ENCODE measurements at regions not wholly inside any gene's neighbourhood (a gene's known extent, or its start where the extent isn't known, plus 50 kb on each side); places are given as distances from the start of the nearest gene placed in this dataset.
A peak's percentile ranks its signal among the peaks of the same experiment; 100 is the strongest.
"Not testable (repeated sequence)": the region's sequence is repeated elsewhere in the genome, so short reads cannot be mapped to it uniquely, and the experiment has no call there.

DNA sequence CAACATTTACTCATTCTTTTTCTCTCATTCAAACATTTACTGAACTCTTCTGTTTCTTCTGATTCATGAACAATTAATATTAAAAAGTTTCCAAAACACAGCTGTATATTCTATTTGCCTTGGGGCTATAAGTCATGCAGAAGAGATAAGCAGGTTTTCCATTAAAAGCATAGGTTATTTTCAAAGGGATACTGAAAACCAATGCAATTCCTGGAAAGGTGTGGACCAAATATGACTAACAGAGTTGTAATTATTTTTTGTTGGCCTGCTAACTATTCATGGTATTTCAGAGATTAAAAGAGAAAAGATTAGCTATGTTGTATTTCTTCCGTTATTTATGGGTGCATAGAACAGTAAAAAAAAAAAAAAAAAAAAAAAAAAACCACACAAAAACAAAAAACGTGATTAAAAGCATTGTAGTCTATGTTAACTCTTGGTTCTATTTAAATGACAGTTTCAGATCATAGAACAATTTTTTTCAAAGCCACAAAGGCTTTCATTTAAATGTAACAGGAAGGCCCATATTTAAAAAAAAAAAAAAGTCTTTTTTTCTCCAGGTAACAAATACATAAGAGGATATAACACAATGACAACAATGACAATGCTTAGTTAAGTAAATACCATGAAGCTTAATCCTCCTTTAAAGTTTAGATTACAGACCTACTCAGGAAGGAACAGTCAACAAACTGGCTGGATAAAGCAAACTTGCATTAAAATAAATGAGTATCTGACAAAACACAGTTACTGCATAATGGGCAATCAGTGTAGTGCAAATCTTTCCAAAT is 1042.9 kb downstream of the GATA3 start:
- H3K9me3 ChIP-seq (replicated peaks): no peaks in the 10 kb centered on the region
- no peak overlapping the region for H3K27ac ChIP-seq
- H3K4me3 ChIP-seq: no peak overlapping the region
- H3K36me3 ChIP-seq: no peaks in the 10 kb centered on the region
- H3K27me3 ChIP-seq: no peaks in the 10 kb centered on the region
- DNase-seq: no peak
- H3K4me1 ChIP-seq: no peaks in the 10 kb centered on the region

DNA sequence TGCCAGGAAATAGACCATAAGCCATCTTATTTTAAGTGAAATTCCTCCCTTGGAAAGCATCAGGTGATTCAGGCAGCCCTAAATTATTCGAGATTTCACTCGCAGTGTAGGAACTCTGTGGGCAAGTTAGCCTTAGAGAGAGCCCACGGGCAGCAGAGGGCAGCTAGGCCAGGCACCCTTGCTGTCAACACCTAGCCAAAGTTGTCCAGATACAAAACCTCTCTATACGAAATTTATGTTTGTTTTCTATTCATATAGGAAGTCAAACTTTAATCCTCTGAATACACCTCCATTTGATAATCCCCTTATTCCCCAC is 1043.5 kb downstream of the GATA3 start:
- Histone ChIP-seq H3K9me3 (replicated peaks) (no peaks in the 10 kb centered on the region), H3K27ac (no peak overlapping the region), H3K4me3 (no peak overlapping the region), H3K4me1 (no peaks in the 10 kb centered on the region), H3K36me3 (no peaks in the 10 kb centered on the region), H3K27me3 (no peaks in the 10 kb centered on the region)
- DNase-seq: no peak

DNA sequence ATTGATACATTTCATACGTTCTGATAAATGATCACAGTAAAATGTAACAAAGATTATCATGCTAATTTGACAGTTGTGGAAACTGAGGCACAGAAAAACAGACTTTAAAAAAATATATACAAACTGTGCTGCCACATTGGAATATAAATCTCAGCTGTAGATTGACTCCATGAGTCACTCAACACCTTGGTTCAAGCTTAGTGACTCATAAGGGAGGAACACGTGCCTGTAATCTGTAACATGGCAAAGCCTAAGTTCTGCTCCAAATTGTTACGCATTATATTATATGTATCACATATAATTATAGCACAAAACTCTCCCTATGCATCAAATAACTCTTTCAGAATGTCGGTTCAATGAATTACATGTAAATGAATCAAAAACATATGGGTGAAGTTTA is 1047.5 kb downstream of the GATA3 start:
- Histone ChIP-seq H3K27me3 (no peaks in the 10 kb centered on the region), H3K4me3 (no peak overlapping the region), H3K4me1 (no peaks in the 10 kb centered on the region), H3K9me3 (replicated peaks) (no peaks in the 10 kb centered on the region), H3K27ac (no peak overlapping the region), H3K36me3 (no peaks in the 10 kb centered on the region)
- DNase-seq: no peak

DNA sequence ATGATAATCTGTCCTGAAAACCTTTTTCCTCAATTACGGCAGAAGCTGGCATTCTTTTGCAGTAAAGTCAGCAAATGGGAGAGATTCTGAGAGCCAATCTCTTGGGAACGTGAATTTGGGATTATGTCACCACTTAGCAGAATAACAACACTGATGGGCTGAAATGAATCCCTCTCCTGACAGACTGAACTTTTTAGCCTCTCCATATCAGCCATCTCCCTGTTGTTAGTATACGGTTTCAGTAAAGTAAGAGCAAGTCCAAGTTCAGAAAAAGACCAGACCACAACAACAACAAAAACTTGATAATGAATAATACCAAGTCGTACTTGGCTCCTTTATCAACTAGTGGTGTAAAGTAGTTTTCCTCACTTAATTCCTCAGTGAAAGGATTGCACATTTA is 1048.8 kb downstream of the GATA3 start:
- no peak overlapping the region for H3K4me3 ChIP-seq
- H3K27ac ChIP-seq: no peak overlapping the region
- H3K4me1 ChIP-seq: no peaks in the 10 kb centered on the region
- no peaks in the 10 kb centered on the region for H3K36me3 ChIP-seq
- DNase-seq: peak in 1 of 2 experiments; percentile 11
- H3K27me3 ChIP-seq: no peaks in the 10 kb centered on the region
- H3K9me3 ChIP-seq (replicated peaks): no peaks in the 10 kb centered on the region

DNA sequence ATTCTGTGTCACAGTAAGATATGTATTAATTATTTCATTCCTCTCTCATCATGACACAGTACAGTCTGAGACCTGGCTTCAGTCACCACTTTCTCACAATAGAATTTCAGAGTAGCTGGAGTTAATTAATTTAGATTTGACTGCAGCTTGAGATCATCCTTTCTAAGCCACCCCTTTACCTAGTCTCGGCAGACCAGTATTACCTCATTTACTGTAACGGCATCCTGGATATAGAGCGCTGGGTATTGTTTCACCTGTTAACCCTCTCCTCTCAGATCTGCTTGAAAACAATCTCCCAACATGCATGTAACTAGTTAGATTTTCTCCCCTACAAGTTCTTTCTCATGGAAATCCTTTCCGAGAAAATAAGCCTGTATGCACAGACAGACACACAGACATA is 1057.5 kb downstream of the GATA3 start:
- H3K27ac ChIP-seq: no peak overlapping the region
- no peaks in the 10 kb centered on the region for H3K27me3 ChIP-seq
- no peaks in the 10 kb centered on the region for H3K4me1 ChIP-seq
- no peaks in the 10 kb centered on the region for H3K36me3 ChIP-seq
- no peak overlapping the region for H3K4me3 ChIP-seq
- DNase-seq: no peak
- no peaks in the 10 kb centered on the region for H3K9me3 ChIP-seq (replicated peaks)

DNA sequence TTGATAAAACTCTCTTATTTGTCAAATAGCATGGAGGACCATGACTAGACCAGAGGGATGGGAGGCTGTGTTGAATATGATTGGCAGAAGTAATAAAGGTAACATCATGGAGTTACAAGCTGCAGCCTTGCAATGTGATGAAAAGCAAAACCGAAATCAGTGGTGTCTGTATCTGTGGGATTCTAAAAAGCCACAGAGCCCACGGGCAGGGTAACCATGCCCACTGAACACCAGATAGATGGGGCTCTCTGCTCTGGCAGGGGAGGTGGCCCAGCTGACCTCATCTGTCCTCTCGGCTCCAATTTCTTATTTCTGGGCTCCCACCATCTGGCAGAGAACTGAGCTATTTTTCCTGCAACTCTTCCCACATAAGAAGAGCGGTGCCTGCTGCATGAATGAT is 1072.2 kb downstream of the GATA3 start:
- no peak for DNase-seq
- no peak overlapping the region for H3K4me3 ChIP-seq
- H3K36me3 ChIP-seq: no peaks in the 10 kb centered on the region
- H3K27ac ChIP-seq: no peak overlapping the region
- H3K27me3 ChIP-seq: no peaks in the 10 kb centered on the region
- no peaks in the 10 kb centered on the region for H3K4me1 ChIP-seq
- no peaks in the 10 kb centered on the region for H3K9me3 ChIP-seq (replicated peaks)

DNA sequence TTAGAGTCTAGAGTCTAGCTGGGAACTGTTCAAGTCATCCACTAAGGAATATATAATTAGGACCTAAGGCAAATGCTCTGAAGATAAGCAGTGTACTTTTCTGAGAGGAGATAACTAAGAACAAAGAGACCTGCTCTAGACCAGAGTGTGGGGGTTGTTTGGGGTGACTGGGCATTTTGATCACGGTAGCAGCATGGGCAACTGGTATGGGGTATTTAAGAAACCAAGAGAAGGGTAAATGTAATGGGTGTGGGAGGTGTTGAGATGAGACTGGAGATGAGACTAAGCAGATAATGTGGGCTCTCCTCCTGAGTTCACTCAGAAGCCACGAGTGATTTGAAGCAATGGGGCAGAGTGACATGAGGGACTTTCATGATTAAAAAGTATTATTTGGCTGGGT is 1082.9 kb downstream of the GATA3 start:
- no peak overlapping the region for H3K4me3 ChIP-seq
- no peaks in the 10 kb centered on the region for H3K4me1 ChIP-seq
- H3K9me3 ChIP-seq (replicated peaks): no peaks in the 10 kb centered on the region
- H3K27me3 ChIP-seq: no peaks in the 10 kb centered on the region
- no peak overlapping the region for H3K27ac ChIP-seq
- H3K36me3 ChIP-seq: no peaks in the 10 kb centered on the region
- no peak for DNase-seq

DNA sequence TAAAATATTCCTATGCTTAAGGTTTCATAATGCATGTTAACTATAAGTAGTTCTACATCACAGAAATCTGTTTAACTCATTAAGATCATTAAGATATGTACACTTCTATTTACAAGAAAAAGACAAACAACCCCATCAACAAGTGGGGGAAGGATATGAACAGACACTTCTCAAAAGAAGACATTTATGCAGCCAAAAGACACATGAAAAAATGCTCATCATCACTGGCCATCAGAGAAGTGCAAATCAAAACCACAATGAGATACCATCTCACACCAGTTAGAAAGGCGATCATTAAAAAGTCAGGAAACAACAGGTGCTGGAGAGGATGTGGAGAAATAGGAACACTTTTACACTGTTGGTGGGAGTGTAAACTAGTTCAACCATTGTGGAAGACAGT is 1084.3 kb downstream of the GATA3 start:
- H3K4me1 ChIP-seq; H3K4me3 ChIP-seq; H3K36me3 ChIP-seq; H3K27me3 ChIP-seq; DNase-seq; H3K9me3 ChIP-seq (replicated peaks); H3K27ac ChIP-seq: not testable (repeated sequence)

DNA sequence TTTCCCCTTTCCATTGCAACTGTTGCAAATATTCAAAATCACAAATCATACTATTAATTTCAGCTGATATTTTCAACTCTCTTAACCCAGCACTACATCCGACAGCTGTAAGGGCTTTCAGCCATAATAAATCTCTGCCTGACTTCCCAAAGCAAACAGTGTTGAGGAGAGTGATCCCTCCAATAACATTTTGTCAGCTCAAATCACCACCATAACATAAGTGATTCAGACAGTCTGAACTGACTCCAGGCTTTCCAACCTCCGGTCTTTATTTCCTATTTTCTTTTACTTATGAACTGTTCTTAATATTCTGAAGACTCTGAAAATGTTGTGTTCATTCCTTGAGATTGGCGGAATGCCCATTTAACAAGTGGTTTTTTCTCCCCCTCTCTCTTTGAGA is 1085.9 kb downstream of the GATA3 start:
- no peaks in the 10 kb centered on the region for H3K4me1 ChIP-seq
- DNase-seq: peak in 1 of 2 experiments; percentile 30
- no peaks in the 10 kb centered on the region for H3K36me3 ChIP-seq
- H3K4me3 ChIP-seq: no peak overlapping the region
- H3K27ac ChIP-seq: no peak overlapping the region
- H3K27me3 ChIP-seq: no peaks in the 10 kb centered on the region
- no peaks in the 10 kb centered on the region for H3K9me3 ChIP-seq (replicated peaks)

DNA sequence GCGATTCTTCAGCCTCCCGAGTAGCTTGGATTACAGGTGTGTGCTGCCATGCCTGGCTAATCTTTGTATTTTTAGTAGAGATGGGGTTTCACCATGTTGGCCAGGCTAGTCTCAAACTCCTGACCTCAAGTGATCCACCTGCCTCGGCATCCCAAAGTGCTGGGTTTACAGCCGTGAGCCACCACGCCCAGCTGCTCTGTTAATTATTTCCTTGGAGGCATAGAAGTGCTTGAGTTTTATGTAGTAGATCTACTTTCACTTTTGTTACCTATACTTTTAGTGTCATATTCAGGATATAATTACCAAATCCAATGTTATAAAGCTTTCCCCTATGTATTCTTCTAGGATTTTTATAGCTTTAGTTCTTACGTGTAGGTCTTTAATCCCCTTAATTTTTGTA is 1093.0 kb downstream of the GATA3 start:
- Histone ChIP-seq H3K27ac (no peak overlapping the region), H3K36me3 (no peaks in the 10 kb centered on the region), H3K9me3 (replicated peaks) (no peaks in the 10 kb centered on the region), H3K27me3 (no peaks in the 10 kb centered on the region), H3K4me1 (no peaks in the 10 kb centered on the region), H3K4me3 (no peak overlapping the region)
- DNase-seq: no peak

DNA sequence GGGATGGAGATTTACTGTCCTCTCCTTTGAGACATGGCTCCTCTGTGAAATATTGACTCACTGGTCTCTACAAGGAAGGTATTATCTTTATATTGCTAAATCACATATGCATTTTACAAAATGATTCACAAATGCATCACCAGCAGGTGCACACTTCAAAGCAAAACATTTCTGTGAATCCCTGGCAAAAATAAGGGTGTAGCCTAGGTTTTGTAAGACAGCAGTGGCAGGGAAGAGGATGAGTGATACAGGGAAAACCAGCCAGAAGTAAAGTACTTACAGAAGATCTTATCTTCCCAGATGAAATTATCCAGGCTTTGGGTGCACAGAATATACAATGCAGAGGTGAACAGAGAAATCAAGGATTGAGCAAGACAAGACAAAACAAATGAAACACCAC is 1094.6 kb downstream of the GATA3 start:
- H3K9me3 ChIP-seq (replicated peaks): no peaks in the 10 kb centered on the region
- no peaks in the 10 kb centered on the region for H3K27me3 ChIP-seq
- DNase-seq: no peak
- H3K36me3 ChIP-seq: no peaks in the 10 kb centered on the region
- H3K27ac ChIP-seq: no peak overlapping the region
- no peaks in the 10 kb centered on the region for H3K4me1 ChIP-seq
- H3K4me3 ChIP-seq: no peak overlapping the region

DNA sequence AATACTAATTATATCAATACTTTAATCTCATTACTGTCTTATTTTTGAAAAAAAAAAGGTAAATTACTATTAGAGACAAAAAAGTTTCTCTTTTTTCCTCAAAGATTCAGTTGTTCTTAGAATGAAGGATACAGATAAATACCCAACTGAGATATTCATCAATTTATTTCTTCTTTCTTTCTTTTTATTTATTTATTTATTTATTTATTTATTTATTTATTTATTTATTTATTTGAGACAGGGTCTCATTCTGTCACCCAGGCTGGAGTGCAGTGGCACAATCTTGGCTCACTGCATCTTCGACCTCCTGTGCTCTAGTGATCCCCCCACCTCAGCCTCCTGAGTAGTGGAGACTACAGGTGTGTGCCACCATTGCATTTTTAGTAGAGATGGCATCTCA is 1098.6 kb downstream of the GATA3 start:
- not testable (repeated sequence) for H3K27ac ChIP-seq; DNase-seq; H3K9me3 ChIP-seq (replicated peaks); H3K36me3 ChIP-seq; H3K4me1 ChIP-seq; H3K27me3 ChIP-seq; H3K4me3 ChIP-seq

DNA sequence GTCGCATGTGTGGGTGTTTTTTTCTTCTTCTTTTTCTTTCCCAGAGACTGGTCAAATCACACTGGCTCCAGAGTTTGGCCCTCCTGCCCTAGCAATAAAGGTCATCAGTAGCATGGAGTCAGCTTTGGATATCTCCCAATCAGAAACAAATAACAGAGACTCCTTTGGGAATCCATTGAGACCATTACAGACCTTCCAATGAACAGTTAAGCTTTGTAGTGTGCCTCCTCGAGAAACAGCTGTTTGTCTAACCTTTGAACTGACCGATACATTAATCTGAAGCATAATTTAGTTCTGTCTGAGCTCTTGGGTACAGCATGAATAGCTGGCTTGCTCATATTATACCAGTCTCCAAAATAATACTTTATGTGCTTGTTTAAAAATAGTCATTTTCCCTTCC is 1103.2 kb downstream of the GATA3 start:
- no peaks in the 10 kb centered on the region for H3K9me3 ChIP-seq (replicated peaks)
- H3K36me3 ChIP-seq: no peaks in the 10 kb centered on the region
- H3K27me3 ChIP-seq: no peaks in the 10 kb centered on the region
- DNase-seq: no peak
- no peak overlapping the region for H3K27ac ChIP-seq
- no peaks in the 10 kb centered on the region for H3K4me1 ChIP-seq
- no peak overlapping the region for H3K4me3 ChIP-seq

DNA sequence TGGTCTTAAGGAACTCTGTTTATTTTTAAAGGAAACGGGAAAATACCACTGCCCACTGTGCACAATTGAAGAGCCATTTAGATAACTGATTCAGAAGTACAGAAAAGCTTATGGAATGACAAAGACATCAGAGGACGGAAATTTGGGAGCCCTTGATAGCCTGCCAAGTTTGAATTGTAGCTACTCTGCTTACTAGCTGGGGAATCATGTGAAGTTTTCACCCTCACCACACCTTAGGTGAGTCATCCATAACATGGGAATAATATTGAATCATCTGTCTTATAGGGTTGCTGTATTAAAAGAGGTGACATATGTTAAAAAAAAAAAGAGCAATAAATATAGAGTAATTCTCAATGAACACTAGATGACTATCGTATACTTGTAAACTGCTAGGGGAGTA is 1104.2 kb downstream of the GATA3 start:
- Histone ChIP-seq H3K27me3 (no peaks in the 10 kb centered on the region), H3K4me1 (no peaks in the 10 kb centered on the region), H3K27ac (no peak overlapping the region), H3K36me3 (no peaks in the 10 kb centered on the region), H3K4me3 (no peak overlapping the region), H3K9me3 (replicated peaks) (no peaks in the 10 kb centered on the region)
- DNase-seq: no peak

DNA sequence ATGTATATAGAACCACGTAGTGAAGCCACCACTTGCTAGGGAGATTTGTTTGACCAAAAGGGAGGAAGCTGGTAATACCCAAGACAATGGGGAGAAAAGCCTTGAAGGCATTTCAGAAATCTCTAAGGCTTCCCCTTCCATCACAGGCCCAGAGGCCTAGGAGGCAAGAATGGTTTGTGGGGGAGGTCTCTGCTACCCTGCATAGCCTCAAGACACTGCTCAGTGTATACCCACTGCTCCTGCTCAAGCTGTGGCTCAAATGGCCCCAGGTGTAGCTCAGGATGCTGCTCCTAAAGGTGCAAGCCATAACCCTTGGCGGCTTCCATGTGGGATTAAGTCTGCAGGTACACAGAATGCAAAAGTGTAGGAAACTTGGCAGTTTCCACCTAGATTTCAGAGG is 1105.8 kb downstream of the GATA3 start:
- no peak overlapping the region for H3K4me3 ChIP-seq
- no peaks in the 10 kb centered on the region for H3K27me3 ChIP-seq
- H3K36me3 ChIP-seq: no peaks in the 10 kb centered on the region
- DNase-seq: no peak
- no peaks in the 10 kb centered on the region for H3K9me3 ChIP-seq (replicated peaks)
- no peak overlapping the region for H3K27ac ChIP-seq
- H3K4me1 ChIP-seq: no peaks in the 10 kb centered on the region

DNA sequence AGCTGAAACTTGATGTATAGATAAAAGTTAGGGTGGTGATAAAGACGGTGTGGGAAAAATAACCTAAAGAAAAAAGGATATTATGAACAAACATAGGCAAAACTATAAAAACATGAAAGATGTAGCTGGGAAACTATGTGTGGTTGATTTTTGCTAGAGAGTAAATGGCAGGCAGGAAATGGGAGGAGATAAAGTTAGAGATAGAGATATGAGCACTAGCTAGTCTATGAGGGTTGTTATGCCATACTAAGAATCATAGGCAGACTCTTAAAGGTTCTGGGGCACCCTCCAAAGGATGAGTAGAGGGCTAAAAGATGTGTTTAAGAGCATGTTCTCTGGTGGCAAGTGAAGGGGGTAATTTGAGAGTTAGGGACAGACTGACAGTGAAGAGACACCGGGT is 1109.2 kb downstream of the GATA3 start:
- no peaks in the 10 kb centered on the region for H3K36me3 ChIP-seq
- H3K4me1 ChIP-seq: no peaks in the 10 kb centered on the region
- H3K27ac ChIP-seq: no peak overlapping the region
- H3K9me3 ChIP-seq (replicated peaks): no peaks in the 10 kb centered on the region
- DNase-seq: no peak
- H3K27me3 ChIP-seq: no peaks in the 10 kb centered on the region
- no peak overlapping the region for H3K4me3 ChIP-seq

Measured in SJCRH30 (cell line).